M059J (cell line): ENCODE measurements at regions not wholly inside any gene's neighbourhood (a gene's known extent, or its start where the extent isn't known, plus 50 kb on each side); places are given as distances from the start of the nearest gene placed in this dataset.
"Not testable (repeated sequence)": the region's sequence is repeated elsewhere in the genome, so short reads cannot be mapped to it uniquely, and the experiment has no call there.

Experiments used
- DNase-seq: peaks from one replicate; pipeline ENCODE4 v3.0.0-alpha.2; 2012; ENCODE audit warnings: low read depth

DNA sequence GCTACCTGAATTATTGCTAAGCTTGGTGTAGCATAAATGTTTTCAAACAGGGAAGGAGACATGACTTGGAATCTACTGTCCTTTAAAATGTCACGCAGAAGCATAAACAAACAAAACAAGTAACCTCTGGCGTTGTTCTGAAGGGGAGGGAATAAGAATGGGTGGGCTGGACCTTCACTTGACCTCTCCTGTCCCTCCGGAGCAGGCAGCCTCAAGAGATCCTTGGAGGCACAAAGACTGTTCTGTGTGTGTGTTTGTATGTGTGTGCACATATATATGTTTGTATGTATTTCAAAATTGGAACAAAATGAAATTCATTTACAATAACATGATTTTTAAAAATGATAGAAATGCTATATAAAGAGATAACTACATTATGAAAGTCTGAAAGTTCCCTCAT lies 91.3 kb upstream of the DCLK2 start:
- no peak for DNase-seq

DNA sequence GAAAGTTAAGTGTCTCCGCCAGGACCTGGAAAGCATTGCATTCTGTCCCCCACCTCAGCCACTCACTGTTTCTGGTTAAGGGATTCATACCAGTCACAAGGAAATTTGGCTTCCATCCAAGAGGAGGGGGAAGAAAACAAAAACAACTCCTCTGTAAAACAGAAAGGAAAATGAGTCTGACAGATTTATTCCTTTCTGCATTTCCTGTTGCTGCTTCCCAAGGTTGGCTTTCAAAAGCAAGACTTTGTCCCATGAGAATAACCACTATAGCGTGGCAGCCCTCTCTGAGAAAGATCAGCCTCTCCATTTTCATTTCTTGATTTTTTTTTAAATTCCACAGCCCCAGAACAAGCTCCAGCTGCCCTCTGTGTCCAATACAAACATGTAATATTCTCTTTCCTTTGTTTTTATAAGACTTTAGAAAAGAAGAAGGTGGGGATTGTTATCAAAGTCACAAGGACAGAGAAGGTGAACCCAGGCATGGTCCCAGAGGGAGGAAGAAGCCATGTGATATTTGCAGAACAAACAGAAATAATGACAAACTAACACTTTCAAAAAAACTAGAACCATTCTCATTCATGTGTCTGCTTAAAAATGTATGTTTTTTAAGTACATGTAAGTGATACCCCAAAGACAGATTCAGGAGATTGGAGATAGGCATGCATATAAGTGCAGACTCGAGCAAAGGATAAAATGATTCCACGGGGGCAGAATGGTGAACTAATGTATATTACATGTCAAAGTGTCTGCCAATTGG lies 90.7 kb upstream of the DCLK2 start:
- peak; percentile 58 for DNase-seq

DNA sequence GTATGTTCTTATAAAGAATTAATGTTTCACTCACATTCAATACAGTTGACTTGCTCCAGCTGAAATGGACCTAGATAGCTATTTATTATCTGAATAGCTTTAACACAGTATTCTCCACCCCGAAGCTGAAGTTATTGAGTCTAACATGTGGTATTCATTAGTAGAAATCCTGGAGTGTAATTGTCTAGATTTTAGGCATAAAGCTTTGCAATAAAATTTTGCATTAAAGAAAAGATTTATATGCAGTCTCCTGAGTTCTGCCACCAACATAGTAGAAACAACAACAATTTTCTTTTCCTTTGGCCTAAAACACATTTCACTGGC lies 90.2 kb upstream of the DCLK2 start:
- no peak for DNase-seq

DNA sequence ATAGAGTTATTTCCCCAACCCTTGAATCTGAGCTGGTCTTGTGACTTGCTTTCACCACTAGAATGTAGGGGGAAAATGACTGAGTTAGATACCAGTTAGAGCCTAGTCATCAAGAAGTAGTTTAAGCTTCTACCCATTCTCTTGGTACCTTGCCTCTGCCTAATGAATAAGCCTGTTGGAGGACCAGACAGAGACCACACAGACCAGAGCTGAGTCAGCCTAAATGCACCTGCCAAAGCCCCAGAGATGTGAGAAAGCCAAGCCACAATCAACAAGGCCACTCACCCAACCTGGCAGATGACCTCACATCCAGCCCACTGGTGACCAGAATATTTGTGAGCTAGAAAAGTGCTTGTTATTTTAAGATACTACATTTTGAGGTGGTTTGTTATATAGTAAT lies 85.2 kb upstream of the DCLK2 start:
- DNase-seq = peak; percentile 54

DNA sequence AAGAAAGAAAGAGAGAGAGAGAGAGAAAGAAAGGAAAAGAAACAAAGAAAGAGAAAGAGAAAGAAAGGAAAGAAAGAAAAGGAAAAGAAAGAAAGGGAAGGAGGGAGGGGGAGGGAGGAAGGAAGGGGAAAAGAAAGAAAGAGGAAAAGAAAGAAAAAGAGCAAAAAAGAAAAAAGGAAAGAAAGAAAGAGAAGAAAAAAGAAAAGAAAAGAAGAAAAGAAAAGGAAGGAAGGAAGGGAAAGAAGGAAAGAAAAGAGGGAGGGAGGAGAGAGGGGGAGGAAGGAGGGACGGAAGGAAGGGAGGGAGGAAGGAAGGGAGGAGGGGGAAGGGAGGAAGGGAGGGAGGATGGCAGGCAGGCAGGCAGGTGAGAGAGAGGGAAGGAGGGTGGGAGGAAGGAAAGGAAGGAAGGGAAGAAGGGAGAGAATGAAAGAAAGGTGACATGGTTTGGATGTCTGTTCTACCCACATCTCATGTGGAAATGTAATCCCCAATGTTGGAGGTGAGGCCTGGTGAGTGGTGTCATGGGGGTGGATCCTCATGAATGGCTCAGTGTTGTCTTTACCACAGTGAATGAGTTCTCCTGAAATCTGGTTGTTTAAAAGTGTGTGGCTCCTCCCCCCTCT lies 83.0 kb upstream of the DCLK2 start:
- no peak for DNase-seq

DNA sequence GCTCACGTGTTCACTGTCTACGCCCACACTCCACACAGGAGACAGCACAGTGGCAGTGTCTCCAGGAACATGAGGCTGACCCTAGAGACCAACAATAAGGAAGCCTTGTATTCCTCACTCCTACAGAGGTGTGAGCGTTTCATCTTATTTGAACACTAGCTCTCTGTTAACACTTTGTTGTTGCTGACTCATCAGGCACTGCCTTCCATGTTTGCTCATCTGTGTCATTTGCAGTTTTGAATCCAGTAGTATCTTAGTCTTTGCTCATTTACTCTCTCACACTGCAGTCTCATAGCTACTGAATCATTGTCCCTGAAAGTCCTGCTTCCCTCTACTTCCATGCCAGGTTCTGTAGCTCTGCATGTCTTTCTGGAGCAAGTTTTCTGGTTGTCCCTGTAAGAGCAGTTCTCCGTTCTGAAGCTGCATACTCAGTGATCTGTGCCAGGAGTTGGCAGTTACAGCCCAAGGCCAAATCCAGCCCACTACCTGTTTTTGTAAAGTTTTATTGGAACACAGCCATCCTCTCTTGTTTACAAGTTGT lies 80.3 kb upstream of the DCLK2 start:
- DNase-seq = peak; percentile 81

DNA sequence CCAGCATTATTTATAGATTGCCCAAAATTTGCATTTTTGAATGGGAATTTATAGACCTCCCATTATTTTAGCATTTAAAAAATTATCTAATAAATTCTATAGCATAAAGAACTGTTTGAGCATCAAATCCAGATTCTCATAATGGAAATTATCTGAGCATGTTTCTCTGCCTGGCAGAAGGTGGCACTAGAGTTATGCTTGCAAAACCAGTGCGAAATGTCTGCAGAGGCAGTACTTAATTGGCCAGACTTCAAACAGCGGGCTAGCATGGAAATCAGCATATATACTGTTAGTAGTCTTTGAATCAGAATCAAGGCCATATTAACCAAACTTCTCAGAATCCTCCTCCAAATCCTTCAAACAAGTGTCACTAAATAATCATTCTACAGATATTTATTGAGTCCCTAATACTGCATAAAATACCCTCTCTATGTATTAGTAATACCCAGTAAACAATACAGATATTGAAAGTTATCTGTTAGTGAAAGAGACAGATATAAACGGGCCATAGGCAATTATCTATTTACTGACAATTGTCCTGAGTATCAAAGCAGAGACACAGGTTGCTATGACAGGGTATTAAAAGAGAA lies 78.7 kb upstream of the DCLK2 start:
- DNase-seq = peak; percentile 72

DNA sequence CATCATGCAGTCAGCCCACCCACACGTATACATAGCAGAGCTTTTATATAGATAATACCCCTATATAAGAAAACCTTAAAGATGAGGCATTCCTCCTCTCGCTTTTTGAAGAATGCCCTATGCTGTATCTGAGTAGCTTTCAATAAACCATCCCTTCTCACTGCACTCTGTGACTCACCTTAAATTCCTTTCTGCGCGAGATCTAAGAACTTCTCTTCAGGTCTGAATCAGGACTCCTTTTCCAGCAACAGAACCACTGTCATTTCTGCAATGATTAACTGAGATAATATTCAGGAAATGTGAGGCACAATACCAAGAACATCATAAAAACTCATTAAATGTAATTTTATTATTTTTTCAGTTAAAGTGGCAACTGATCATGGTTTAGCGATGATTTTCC lies 76.4 kb upstream of the DCLK2 start:
- peak; percentile 80 for DNase-seq

DNA sequence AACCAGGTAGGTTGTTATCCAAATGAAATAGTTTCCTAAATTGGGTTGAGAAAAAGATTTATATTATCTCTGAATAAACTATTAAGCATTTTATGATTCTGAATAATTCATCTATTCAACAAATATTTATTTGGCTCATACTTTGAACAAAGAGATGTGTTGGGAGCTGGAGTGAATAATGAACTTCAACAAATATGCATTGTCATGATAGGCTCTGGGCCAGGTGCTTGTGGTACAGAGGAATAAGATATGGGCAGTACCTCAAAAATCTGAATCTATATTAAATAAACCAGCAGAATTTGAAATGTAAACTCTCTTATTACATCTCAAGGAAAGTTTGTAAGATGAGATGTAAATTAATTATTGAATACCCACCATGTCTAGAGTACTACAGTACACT lies 75.7 kb upstream of the DCLK2 start:
- DNase-seq = peak; percentile 32

DNA sequence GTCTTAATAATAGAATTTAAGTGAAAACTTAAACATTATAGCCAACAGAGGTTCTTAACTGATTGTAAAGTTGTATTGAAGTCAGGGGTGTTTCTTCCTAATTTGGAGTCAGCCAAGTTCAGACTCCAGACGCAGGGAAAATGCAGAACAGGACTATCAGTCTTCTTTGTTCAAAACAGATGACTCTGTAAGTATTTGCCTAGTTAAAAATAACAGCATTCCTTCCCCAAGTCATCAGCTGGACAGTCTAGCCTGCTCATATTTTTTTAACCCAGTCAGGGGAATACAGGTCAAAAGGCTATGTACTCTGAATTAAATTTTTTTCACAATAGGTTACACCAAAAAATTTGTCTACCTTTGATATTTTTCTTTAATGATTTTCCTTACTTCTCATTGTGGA lies 73.8 kb upstream of the DCLK2 start:
- peak; percentile 66 for DNase-seq

DNA sequence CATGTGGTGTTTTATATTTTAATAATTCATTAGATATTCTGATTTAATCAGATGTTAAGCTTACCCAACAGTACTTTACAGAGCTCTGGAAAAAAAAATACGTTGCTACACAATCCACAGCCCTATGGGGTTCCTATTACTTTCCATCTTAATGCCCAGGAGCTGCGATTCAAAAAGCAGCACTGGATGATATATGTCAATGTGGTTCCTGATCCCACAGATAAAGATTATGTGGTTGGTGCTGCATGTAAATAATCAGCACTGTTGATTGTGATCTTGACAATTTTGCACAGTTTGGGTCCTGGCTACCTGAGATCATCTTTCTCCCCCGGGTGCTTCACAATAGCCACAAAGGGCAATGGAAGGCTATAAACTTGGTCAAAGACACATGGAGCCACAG lies 72.7 kb upstream of the DCLK2 start:
- peak; percentile 79 for DNase-seq

DNA sequence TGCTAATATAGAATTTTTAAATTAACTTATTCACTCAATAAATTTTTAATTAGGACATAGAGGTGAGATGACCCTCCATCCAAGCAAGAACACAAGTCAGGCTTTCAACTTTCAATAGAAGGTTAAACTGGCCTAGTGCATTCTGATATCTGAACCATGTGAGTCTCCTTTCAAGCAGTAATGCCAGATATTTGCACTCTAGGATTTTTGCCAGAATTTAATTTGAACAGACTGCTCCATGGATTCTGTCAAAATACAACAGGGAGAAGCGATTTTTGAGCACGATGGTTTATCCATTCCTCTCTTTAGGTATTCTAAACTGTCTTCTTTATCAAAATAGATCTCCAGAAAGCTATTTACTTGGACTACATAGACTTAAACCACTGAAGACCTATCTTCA lies 72.0 kb upstream of the DCLK2 start:
- peak; percentile 52 for DNase-seq

DNA sequence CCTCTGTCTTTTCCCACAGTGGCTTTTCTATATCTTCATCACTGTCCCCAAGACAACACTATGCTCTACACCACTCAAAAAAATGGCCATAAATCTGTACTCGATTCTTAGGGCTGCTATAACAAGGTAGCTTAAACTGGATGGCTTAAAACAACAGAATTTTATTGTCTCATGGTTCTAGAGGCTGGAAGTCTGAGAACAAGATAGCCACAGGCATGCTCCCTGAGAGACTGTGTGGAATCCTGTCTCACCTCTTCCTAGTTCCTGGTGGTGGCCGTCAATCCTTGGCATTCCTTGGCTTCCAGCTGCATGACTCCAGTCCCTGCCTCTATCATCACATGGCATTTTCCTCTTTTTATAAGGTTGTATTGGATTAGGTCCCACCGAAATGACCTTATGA lies 70.7 kb upstream of the DCLK2 start:
- DNase-seq = peak; percentile 94

DNA sequence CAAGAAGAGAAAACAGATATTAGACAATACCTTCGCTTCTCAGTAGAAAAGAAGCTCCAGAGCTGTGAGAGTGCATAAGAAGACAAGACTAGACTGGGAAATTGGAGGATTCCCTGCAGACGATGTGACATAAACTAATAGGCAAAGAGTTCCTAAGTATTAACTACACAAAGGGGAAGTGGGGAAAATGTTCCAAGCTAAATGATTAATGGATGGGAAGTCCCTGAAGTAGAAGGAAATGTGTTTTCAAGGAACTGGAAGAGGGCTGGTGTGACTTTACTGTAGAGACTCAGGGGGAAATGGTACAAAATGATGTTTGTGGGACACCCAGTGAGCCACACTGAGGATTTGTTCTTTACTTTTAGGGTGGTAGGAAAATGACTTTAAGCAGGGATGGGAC lies 69.7 kb upstream of the DCLK2 start:
- DNase-seq = no peak

DNA sequence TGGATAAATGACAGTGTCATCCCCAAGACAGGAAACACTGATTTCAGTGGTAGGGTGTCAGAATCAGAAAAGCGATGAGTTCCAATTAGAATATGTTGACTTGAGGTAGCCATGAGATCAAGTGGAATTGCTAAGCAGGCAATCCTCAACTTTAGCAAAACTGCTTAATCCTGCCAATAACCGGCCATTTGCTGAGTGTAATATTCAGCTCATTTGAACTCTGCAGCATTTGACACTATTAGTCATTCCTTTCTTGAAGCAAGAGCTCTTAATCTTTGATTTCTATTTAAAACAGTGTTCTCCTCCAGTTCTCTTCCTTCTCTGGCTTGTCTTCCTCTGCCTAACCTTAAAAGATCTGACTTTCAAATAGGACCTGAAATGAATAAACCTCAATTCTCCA lies 68.7 kb upstream of the DCLK2 start:
- DNase-seq = peak; percentile 27

DNA sequence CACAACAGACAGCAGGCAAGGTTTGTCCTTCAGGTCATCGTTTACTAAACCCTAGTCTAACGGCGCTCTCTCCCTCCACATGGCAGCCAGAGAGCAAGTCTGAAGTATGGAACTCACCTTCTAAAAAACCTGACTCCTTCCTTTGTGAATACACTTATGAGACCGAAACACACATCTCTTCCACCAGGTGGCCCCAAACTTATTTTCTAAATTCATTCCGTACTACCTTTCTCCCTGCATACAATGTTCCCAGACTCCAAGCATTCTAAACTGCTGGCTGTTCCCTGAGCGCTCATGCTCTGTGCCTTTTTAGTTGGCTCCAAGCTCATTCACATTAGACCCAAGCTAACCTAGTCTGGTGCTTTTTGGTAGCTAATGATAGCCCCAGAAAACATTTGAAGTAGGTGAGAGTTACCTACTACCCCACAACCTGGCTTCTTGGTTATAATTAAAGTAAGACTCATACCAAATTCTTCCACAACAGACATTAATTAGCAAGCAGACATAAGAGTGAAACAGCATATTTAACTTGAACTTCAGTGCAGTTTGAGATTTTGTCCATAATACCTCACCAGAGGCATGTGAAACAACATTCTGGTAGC lies 67.6 kb upstream of the DCLK2 start:
- DNase-seq = peak; percentile 75

DNA sequence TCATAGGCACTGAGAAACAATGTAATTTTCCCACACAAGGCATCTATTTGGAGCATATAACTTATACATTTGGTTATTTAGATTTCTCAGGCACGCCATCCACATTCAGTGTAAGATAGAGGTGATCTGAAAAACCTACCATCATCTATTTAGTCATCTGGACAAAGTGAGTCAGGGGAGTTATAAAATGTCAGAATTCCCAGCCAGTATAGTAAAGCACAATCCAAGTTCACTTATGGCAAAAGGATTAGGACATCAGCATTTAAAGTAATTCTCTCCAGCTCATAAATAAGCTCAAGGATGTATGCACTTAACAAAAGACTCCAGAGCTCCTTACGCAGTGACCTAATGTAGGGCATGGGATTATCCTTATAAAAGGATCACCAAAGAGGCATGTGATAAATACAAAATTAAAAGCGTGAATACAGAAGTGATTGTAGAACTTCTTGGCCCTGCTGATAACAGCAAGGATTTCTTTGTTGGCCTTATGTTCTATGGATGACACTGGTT lies 65.3 kb upstream of the DCLK2 start:
- DNase-seq = no peak

DNA sequence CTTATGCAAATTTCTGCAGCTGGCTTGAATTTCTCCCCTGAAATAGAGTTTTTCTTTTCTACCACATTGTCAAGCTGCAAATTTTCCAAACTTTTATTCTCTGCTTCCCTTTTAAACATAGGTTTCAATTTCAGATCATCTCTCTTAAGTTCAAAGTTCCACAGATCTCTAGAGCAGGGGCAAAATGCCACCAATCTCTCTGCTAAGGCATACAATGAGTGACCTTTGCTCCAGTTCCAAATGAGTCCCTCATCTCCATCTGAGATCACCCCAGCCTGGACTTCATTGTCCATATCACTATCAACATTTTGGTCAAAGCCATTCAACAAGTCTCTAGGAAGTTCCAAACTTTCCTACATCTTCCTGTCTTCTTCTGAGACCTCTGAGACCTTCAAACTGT lies 62.3 kb upstream of the DCLK2 start:
- not testable (repeated sequence) for DNase-seq

DNA sequence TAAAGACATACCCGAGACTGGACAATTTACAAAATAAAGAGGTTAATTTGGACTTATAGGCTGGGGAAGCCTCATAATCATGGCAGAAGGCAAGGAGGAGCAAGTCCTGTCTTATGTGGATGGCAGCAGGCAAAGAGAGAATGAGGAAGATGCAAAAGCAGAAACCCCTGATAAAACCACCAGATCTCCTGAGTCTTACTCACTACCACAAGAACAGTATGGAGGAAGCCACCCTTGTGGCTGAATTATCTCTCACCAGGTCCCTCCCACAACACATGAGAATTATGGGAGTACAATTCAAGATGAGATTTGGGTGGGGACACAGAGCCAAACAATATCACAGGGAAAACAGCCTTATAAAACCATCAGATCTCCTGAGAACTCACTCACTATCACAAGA lies 61.6 kb upstream of the DCLK2 start:
- DNase-seq = not testable (repeated sequence)

DNA sequence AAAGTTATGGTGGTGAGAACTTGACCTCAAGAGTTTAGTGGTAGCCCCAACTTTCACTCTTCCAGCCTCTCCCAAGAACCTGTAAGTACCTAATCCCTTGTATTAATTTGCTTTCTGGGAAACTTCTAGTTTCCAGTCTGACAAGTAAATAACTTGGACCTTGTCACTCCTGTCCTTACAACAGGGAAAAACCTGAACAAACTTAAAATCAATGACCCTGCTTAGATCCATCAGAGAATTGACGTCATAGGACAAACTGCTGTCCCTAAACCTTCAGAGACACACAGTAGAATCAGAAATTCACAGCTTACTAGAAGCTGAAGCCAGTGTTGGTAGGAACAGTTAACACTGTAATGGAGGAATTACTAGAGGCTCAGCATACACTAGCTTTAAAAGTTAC lies 60.0 kb upstream of the DCLK2 start:
- no peak for DNase-seq

DNA sequence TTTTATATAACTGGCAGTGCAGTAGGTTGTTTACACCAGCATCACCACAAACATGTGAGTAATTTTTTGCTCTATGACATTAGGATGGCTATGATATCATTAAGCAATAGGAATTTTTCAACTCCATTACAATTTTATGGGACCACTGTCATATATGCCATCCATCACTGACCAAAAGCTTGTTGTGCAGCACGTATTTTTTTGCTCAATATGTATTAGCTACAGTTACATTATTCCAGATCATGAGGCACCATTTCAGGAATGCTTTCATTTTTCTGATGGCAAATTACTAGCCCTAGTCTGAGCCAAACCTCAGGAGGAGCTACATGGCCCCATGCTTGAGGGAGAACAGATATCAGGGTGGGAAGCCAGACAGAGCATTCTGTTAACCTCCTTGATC lies 56.8 kb upstream of the DCLK2 start:
- DNase-seq = no peak

DNA sequence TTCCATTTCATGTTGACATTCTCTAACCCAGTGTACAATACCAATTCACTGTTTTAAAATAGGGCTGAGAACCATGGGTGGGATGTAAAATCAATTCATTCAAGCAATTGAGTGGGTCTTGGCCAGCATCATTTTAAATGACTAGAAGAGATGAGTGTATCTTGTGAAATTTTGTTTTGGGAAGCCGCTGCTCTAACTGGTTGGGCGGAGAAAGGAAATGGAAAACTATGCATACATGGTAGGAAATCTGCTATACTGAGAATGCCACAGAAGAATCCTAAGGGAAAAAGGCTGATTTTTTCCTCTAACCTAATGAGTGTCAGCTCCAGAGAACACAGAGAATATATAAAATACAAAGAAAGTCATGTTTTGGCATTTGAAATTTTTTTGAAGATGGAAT lies 54.8 kb upstream of the DCLK2 start:
- DNase-seq = no peak

DNA sequence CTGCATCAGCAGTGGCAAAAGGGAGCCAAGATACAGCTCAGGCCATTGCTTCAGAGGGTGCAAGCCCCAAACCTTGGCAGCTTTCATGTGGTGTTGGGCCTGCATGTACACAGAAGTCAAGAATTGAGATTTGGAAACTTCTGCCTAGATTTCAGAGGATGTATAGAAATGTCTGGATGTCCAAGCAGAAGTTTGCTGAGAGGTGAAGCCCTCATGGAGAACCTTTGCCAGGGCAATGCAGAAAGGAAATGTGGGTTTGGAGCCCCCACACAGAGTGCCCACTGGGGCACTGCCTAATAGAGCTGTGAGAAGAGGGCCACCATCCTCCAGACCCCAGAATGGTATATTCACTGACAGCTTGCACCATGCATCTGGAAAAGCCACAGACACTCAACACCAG lies 51.3 kb upstream of the DCLK2 start:
- not testable (repeated sequence) for DNase-seq
